Gastrocnemius medialis (tissue), 4 donors: ENCODE measurements at regions not wholly inside any gene's neighbourhood (a gene's known extent, or its start where the extent isn't known, plus 50 kb on each side); places are given as distances from the start of the nearest gene placed in this dataset.

Experiments used
- POLR2A ChIP-seq, 2 donors: fragments of 450-650 bp; IDR thresholded peaks; one replicate each; pipeline ENCODE4 v1.6.1; 2017; ENCODE audit warnings: antibody characterized with exemption in 2 of 2, mild to moderate bottlenecking in 2 of 2, moderate library complexity in 2 of 2
- TF ChIP-seq, protein P1 (sequence below), 5 experiments: fragments of 450-650 bp in 3 of 5; fragments of 200-600 bp in 2 of 5; sonication (generic) in 2 of 5; IDR thresholded peaks in 4 of 5; conservative IDR thresholded peaks in 1 of 5; 1 replicate in 4 of 5; 2 replicates in 1 of 5; pipeline ENCODE4 v1.5.1; 2016 to 2019; ENCODE audit warnings: antibody characterized with exemption in 5 of 5, mild to moderate bottlenecking in 3 of 5, moderate library complexity in 3 of 5

DNA sequence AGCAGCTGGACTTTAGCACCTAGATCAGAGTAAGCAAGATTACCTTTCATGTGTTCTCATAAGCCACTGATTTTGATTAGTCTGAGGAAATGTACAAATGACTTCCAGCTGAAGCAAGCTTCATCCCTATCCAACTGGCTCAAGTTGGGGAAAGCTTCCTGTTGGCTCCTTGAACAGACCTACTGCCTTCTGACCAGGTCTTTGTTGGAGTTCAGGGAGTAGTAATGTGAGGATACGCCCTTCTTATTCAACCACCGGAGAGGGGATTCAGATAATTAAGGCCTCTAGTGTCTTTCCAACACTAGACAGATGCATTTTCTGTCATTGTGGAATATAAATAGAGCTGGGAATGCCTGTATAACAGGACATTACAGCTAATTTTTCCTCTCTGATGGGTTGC, 268.9 kb downstream of the TGFB2 start:
- TF ChIP-seq, protein P1, sequence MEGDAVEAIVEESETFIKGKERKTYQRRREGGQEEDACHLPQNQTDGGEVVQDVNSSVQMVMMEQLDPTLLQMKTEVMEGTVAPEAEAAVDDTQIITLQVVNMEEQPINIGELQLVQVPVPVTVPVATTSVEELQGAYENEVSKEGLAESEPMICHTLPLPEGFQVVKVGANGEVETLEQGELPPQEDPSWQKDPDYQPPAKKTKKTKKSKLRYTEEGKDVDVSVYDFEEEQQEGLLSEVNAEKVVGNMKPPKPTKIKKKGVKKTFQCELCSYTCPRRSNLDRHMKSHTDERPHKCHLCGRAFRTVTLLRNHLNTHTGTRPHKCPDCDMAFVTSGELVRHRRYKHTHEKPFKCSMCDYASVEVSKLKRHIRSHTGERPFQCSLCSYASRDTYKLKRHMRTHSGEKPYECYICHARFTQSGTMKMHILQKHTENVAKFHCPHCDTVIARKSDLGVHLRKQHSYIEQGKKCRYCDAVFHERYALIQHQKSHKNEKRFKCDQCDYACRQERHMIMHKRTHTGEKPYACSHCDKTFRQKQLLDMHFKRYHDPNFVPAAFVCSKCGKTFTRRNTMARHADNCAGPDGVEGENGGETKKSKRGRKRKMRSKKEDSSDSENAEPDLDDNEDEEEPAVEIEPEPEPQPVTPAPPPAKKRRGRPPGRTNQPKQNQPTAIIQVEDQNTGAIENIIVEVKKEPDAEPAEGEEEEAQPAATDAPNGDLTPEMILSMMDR (IDR thresholded peaks at IDR 0.05 in 4 of 5, conservative IDR thresholded peaks at IDR 0.05 in 1 of 5), result no peak
- TF ChIP-seq POLR2A (IDR thresholded peaks at IDR 0.05), result no peak
